ENCODE measurements at regions not wholly inside any gene's neighbourhood (a gene's known extent, or its start where the extent isn't known, plus 50 kb on each side); places are given as distances from the start of the nearest gene placed in this dataset.

DNA sequence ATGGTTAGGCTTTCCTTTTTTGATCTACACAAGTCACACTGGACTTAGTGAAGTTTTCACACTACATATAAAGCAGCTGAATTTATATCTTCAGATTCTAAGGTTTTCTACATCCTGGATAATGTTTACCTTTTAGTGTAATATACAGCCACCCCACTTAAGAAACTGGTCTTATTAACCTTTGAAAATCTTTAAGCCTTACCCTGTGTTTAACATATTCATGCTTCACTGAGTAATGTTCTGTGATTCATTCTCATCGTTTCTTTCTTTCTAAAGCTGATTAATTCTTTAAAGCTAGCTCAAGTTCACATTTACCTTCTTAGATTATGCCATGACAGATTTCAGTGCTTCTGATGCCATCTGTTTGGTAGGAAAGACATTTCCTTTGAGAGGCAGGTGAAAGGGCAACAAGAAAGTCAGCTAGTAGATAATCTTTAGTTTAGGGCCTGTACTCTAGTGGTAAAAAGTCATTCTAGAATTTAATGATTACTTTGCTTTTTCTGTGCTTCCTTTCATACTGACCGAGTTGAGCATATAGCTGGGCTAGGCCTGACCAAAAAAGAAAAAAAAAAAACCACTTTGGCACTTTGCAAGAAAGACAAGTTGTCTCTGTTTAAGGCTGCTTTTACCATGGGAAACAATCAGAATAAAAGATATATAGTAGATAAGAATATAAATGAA lies 690.9 kb upstream of the FBXO33 start:
- POLR2A ChIA-PET (ENCODE audit: low non-redundant PET), result no interaction called here
- CTCF ChIA-PET, result interaction anchor here (0.8 kb wide), 1 partner anchor 18 kb away, joined by 3 read pairs; no protein-coding TSS in a partner anchor
- no peak overlapping the region for H3K27ac ChIP-seq
- no peak for DNase-seq (ENCODE audit: low spot score)
- TF ChIP-seq, protein P1, sequence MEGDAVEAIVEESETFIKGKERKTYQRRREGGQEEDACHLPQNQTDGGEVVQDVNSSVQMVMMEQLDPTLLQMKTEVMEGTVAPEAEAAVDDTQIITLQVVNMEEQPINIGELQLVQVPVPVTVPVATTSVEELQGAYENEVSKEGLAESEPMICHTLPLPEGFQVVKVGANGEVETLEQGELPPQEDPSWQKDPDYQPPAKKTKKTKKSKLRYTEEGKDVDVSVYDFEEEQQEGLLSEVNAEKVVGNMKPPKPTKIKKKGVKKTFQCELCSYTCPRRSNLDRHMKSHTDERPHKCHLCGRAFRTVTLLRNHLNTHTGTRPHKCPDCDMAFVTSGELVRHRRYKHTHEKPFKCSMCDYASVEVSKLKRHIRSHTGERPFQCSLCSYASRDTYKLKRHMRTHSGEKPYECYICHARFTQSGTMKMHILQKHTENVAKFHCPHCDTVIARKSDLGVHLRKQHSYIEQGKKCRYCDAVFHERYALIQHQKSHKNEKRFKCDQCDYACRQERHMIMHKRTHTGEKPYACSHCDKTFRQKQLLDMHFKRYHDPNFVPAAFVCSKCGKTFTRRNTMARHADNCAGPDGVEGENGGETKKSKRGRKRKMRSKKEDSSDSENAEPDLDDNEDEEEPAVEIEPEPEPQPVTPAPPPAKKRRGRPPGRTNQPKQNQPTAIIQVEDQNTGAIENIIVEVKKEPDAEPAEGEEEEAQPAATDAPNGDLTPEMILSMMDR (conservative IDR thresholded peaks at IDR 0.05; ENCODE audit: low read depth), result no peak

DNA sequence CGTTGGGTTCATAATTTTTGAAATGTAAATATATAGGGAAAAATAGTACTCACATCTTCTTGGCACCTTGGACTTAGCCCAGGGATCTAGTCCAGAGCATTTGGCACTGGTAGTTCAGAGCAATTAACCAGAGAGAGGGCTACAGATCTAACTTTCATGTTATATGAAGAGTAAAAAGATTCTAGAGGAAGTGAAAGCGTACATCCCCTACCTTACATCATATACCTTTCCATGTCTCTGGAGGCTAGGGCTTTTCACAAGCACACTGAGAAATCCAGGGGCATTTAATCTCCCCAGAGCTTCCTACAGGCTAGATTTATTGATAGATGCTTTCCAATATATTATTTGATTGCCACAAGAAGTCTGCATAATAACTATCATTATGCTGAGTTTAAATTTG lies 687.5 kb upstream of the FBXO33 start:
- DNase-seq (ENCODE audit: low spot score), result no peak
- CTCF ChIA-PET, result no interaction called here
- TF ChIP-seq, protein P1 (conservative IDR thresholded peaks at IDR 0.05; ENCODE audit: low read depth), result no peak
- POLR2A ChIA-PET (ENCODE audit: low non-redundant PET), result no interaction called here
- no peak overlapping the region for H3K27ac ChIP-seq

DNA sequence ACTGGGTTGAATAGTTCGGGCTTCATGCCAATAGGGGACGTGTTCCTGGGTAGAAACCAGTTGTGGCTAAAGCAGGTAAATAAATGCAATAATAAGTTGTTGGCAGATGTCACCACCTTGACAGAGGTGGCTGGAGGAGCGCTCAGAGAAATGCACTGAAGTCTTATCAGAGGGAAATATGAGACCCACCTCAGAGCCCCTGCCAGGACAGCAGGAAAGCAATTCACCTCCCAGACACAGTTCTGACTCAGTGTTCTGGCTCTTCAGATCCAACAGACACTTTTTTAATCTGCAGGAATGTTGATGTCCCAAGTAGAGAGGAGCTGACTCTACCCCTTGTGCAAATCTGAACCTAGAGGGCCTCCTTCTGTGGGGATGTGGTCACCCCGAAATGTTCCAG lies 687.1 kb upstream of the FBXO33 start:
- H3K27ac ChIP-seq, result no peak overlapping the region
- POLR2A ChIA-PET (ENCODE audit: low non-redundant PET), result no interaction called here

DNA sequence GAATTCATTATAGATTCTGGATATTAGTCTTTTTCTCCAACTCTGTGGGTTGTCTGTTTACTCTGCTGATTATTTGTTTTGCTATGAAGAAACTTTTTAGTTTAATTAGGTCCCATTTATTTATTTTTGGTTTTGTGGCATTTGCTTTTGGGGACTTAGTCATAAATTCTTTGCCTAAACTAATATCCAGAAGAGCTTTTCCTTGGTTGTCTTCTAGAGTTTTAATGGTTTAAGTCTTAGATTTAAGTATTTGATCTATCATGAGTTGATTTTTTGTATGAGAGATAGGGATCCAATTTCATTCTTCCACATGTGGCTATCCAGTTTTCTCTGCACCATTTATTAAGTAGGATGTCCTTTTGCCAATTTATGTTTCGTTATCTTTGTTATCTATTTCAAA lies 683.4 kb upstream of the FBXO33 start:
- H3K27ac ChIP-seq, result no peak overlapping the region
- ChIA-PET POLR2A (ENCODE audit: low non-redundant PET) (no interaction called here), CTCF (no interaction called here)
- TF ChIP-seq, protein P1 (conservative IDR thresholded peaks at IDR 0.05; ENCODE audit: low read depth), result no peak
- no peak for DNase-seq (ENCODE audit: low spot score)

More for the DNA sequence above, 687.1 kb upstream of the FBXO33 start:
- TF ChIP-seq, protein P1 (conservative IDR thresholded peaks at IDR 0.05; ENCODE audit: low read depth), result no peak
- no peak for DNase-seq (ENCODE audit: low spot score)
- CTCF ChIA-PET, result no interaction called here

DNA sequence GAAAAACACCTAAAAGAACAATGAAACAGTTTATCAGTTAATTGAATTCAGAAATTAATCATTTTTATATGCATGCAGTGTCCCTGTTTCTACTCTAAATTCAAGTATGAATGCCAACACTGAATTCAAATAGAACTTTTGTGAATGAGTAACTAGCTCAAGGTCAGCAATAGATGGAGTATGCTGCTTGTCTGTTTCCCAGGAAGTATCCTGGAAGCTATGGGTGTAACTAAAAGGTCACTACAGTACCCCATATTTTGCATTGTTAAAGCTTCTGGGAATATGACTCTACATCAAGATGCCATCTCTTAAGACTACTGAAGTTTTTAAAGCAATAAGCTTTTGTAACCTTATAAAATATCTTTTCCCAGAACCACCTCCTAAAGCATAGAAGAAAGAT lies 681.4 kb upstream of the FBXO33 start:
- DNase-seq (ENCODE audit: low spot score), result no peak
- no peak overlapping the region for H3K27ac ChIP-seq
- CTCF ChIA-PET, result no interaction called here
- TF ChIP-seq, protein P1 (conservative IDR thresholded peaks at IDR 0.05; ENCODE audit: low read depth), result no peak
- POLR2A ChIA-PET (ENCODE audit: low non-redundant PET), result no interaction called here

DNA sequence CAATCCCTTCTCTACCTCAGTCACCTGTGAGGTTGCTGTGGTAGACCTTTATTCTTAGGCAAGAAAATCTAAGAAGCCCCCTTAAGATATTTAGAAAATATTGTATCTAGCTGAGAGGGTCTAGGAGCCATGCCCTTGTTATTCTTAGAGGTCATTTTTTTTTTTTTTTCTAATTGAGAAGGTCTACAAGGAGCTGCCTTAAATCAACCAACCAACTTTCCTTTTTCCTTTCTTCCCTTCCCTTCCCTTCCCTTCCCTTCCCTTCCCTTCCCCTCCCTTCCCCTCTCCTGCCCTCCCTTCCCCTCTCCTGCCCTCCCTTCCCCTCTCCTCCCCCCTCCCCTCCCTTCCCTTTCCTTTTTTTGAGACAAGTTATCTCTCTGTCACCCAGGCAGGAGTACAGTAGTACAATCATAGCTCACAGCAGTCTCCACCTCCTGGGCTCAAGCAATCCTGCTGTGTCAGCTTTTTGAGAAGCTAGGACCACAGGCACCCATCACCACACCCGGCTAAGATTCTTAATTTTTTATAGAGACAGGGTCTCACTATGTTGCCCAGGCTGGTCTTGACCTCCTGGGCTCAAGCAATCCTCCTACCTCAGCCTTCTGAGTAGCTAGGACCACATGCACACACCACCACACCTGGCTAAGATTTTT lies 668.4 kb upstream of the FBXO33 start:
- H3K27ac ChIP-seq, result no peak overlapping the region
- ChIA-PET CTCF (no interaction called here), POLR2A (ENCODE audit: low non-redundant PET) (no interaction called here)
- DNase-seq (ENCODE audit: low spot score), result no peak
- TF ChIP-seq, protein P1 (conservative IDR thresholded peaks at IDR 0.05; ENCODE audit: low read depth), result no peak

All from RWPE1 (cell line).